ENCODE measurements at regions not wholly inside any gene's neighbourhood (a gene's known extent, or its start where the extent isn't known, plus 50 kb on each side); places are given as distances from the start of the nearest gene placed in this dataset.

GRCh38 chr6:157759028-157759427, 64.0 kb upstream of the SNX9 start:
- ChIA-PET CTCF (interaction anchor here (1.3 kb wide), 1 partner anchor 114 kb away, joined by 4 read pairs; no protein-coding TSS in a partner anchor), POLR2A (interaction anchor here (0.6 kb wide), 1 partner anchor 39 kb away, joined by 3 read pairs; no protein-coding TSS in a partner anchor)
- no peak for TF ChIP-seq ZNF384 (IDR thresholded peaks at IDR 0.05)
- TF ChIP-seq CTBP1 (IDR thresholded peaks at IDR 0.05; ENCODE audit: borderline replicate concordance) = no peak
- no peak for TF ChIP-seq LEF1 (IDR thresholded peaks at IDR 0.05; ENCODE audit: borderline replicate concordance)
- DNase-seq (ENCODE audit: extremely low spot score) = no peak

- no peak for DNase-seq (ENCODE audit: extremely low spot score)
- TF ChIP-seq BHLHE40 (IDR thresholded peaks at IDR 0.05; ENCODE audit: borderline replicate concordance) (no peak), FOXM1 (IDR thresholded peaks at IDR 0.05; ENCODE audit: borderline replicate concordance) (no peak), ELF4 (IDR thresholded peaks at IDR 0.05) (no peak), FOXA1 (IDR thresholded peaks at IDR 0.05) (no peak), L3MBTL2 (conservative IDR thresholded peaks at IDR 0.05) (no peak), PKNOX1 (IDR thresholded peaks at IDR 0.05) (no peak), ARNT (IDR thresholded peaks at IDR 0.05) (no peak), CTBP1 (IDR thresholded peaks at IDR 0.05; ENCODE audit: borderline replicate concordance) (no peak), FOXK2 (IDR thresholded peaks at IDR 0.05) (no peak), SP1 (IDR thresholded peaks at IDR 0.05) (no peak), TARDBP (IDR thresholded peaks at IDR 0.05) (no peak), ZNF384 (IDR thresholded peaks at IDR 0.05) (no peak), LEF1 (IDR thresholded peaks at IDR 0.05; ENCODE audit: borderline replicate concordance) (no peak), NFRKB (IDR thresholded peaks at IDR 0.05) (no peak), HDGF (IDR thresholded peaks at IDR 0.05; ENCODE audit: borderline replicate concordance) (no peak), SUZ12 (IDR thresholded peaks at IDR 0.05) (no peak)
- CTCF ChIA-PET = interaction anchor here (0.6 to 1.3 kb wide), 3 partner anchors 11 to 113 kb away, joined by 3 to 4 read pairs (median 4); no protein-coding TSS in a partner anchor
- POLR2A ChIA-PET = no interaction called here
Observed at GRCh38 chr6:157760137-157760536, 62.9 kb upstream of the SNX9 start.

GRCh38 chr6:157760589-157761330, 62.3 kb upstream of the SNX9 start:
- POLR2A ChIA-PET = no interaction called here

GRCh38 chr6:157761331-157761921, 61.6 kb upstream of the SNX9 start:
- POLR2A ChIA-PET = no interaction called here
- CTCF ChIA-PET = no interaction called here

More at GRCh38 chr6:157760589-157761330, 62.3 kb upstream of the SNX9 start:
- CTCF ChIA-PET = interaction anchor here (0.6 kb wide), 1 partner anchor 10 kb away, joined by 4 read pairs; no protein-coding TSS in a partner anchor
- no peak for DNase-seq (ENCODE audit: extremely low spot score)
- no peak for TF ChIP-seq FOXK2 (IDR thresholded peaks at IDR 0.05)
- TF ChIP-seq PKNOX1 (IDR thresholded peaks at IDR 0.05) = no peak
- TF ChIP-seq TARDBP (IDR thresholded peaks at IDR 0.05) = no peak
- no peak for TF ChIP-seq ARNT (IDR thresholded peaks at IDR 0.05)

GRCh38 chr6:157761926-157762325, 61.1 kb upstream of the SNX9 start:
- TF ChIP-seq PKNOX1 (IDR thresholded peaks at IDR 0.05) (no peak), FOXM1 (IDR thresholded peaks at IDR 0.05; ENCODE audit: borderline replicate concordance) (no peak), BHLHE40 (IDR thresholded peaks at IDR 0.05; ENCODE audit: borderline replicate concordance) (no peak), HDGF (IDR thresholded peaks at IDR 0.05; ENCODE audit: borderline replicate concordance) (no peak), TARDBP (IDR thresholded peaks at IDR 0.05) (no peak), SUZ12 (IDR thresholded peaks at IDR 0.05) (no peak), FOXA1 (IDR thresholded peaks at IDR 0.05) (no peak), CTBP1 (IDR thresholded peaks at IDR 0.05; ENCODE audit: borderline replicate concordance) (no peak), ELF4 (IDR thresholded peaks at IDR 0.05) (no peak), SP1 (IDR thresholded peaks at IDR 0.05) (no peak), L3MBTL2 (conservative IDR thresholded peaks at IDR 0.05) (no peak), LEF1 (IDR thresholded peaks at IDR 0.05; ENCODE audit: borderline replicate concordance) (no peak), NFRKB (IDR thresholded peaks at IDR 0.05) (no peak), FOXK2 (IDR thresholded peaks at IDR 0.05) (no peak), ZNF384 (IDR thresholded peaks at IDR 0.05) (no peak)
- no peak for DNase-seq (ENCODE audit: extremely low spot score)
- POLR2A ChIA-PET = no interaction called here
- CTCF ChIA-PET = no interaction called here

More at GRCh38 chr6:157761331-157761921, 61.6 kb upstream of the SNX9 start:
- no peak for DNase-seq (ENCODE audit: extremely low spot score)
- TF ChIP-seq BHLHE40 (IDR thresholded peaks at IDR 0.05; ENCODE audit: borderline replicate concordance) = no peak
- TF ChIP-seq HDGF (IDR thresholded peaks at IDR 0.05; ENCODE audit: borderline replicate concordance) = no peak
- TF ChIP-seq LEF1 (IDR thresholded peaks at IDR 0.05; ENCODE audit: borderline replicate concordance) = no peak
- TF ChIP-seq ELF4 (IDR thresholded peaks at IDR 0.05) = no peak
- TF ChIP-seq FOXM1 (IDR thresholded peaks at IDR 0.05; ENCODE audit: borderline replicate concordance) = no peak
- TF ChIP-seq L3MBTL2 (conservative IDR thresholded peaks at IDR 0.05) = no peak
- no peak for TF ChIP-seq ZNF384 (IDR thresholded peaks at IDR 0.05)
- TF ChIP-seq TARDBP (IDR thresholded peaks at IDR 0.05) = no peak
- TF ChIP-seq SP1 (IDR thresholded peaks at IDR 0.05) = no peak
- TF ChIP-seq NFRKB (IDR thresholded peaks at IDR 0.05) = no peak
- no peak for TF ChIP-seq ARNT (IDR thresholded peaks at IDR 0.05)
- no peak for TF ChIP-seq SUZ12 (IDR thresholded peaks at IDR 0.05)
- TF ChIP-seq PKNOX1 (IDR thresholded peaks at IDR 0.05) = no peak
- no peak for TF ChIP-seq CTBP1 (IDR thresholded peaks at IDR 0.05; ENCODE audit: borderline replicate concordance)
- TF ChIP-seq FOXK2 (IDR thresholded peaks at IDR 0.05) = no peak
- no peak for TF ChIP-seq FOXA1 (IDR thresholded peaks at IDR 0.05)
